HEK293 (cell line): ENCODE measurements at regions not wholly inside any gene's neighbourhood (a gene's known extent, or its start where the extent isn't known, plus 50 kb on each side); places are given as distances from the start of the nearest gene placed in this dataset.

Experiments
- CTCF ChIP-seq: fragments of 450-650 bp; formaldehyde crosslinking; IDR thresholded peaks from 2 replicates; pipeline ENCODE4 v1.5.1; 2016; ENCODE audit warnings: missing biosample characterization, missing genetic modification characterization
- PRDM4 ChIP-seq: fragments of 450-650 bp; formaldehyde crosslinking; IDR thresholded peaks from 2 replicates; pipeline ENCODE4 v1.5.1; 2017; ENCODE audit warnings: missing biosample characterization, missing genetic modification characterization
- SP2 ChIP-seq: fragments of 450-650 bp; formaldehyde crosslinking; IDR thresholded peaks from 2 replicates; pipeline ENCODE4 v1.5.1; 2016; ENCODE audit warnings: missing biosample characterization, missing genetic modification characterization
- ZBTB17 ChIP-seq: fragments of 450-650 bp; formaldehyde crosslinking; IDR thresholded peaks from 2 replicates; pipeline ENCODE4 v1.5.1; 2016; ENCODE audit warnings: missing biosample characterization, missing genetic modification characterization
- ZFHX2 ChIP-seq: fragments of 450-650 bp; formaldehyde crosslinking; conservative IDR thresholded peaks from 2 replicates; pipeline ENCODE4 v1.5.1; 2016; ENCODE audit warnings: missing biosample characterization, missing genetic modification characterization
- ZIC2 ChIP-seq: fragments of 450-650 bp; formaldehyde crosslinking; IDR thresholded peaks from 2 replicates; pipeline ENCODE4 v1.5.1; 2016; ENCODE audit warnings: missing biosample characterization, missing genetic modification characterization
- ZNF239 ChIP-seq: fragments of 450-650 bp; formaldehyde crosslinking; IDR thresholded peaks from 2 replicates; pipeline ENCODE4 v1.5.1; 2016; ENCODE audit warnings: missing biosample characterization, missing genetic modification characterization
- ZNF24 ChIP-seq: fragments of 450-650 bp; formaldehyde crosslinking; IDR thresholded peaks from 2 replicates; pipeline ENCODE4 v1.5.1; 2016; ENCODE audit warnings: missing biosample characterization, missing genetic modification characterization
- ZNF274 ChIP-seq, 2 experiments: fragments of 200-500 bp in 1 of 2; fragments of 450-650 bp in 1 of 2; sonication (Bioruptor generic) in 1 of 2; formaldehyde crosslinking in 1 of 2; IDR thresholded peaks; 2 replicates each; pipeline versions ENCODE4 v1.5.1 to v1.6.1; 2014 to 2016; ENCODE audit warnings: borderline replicate concordance in 1 of 2, inconsistent platforms in 1 of 2, low read length in 1 of 2, missing biosample characterization in 1 of 2, missing genetic modification characterization in 1 of 2
- ZNF350 ChIP-seq: fragments of 450-650 bp; formaldehyde crosslinking; IDR thresholded peaks from 2 replicates; pipeline ENCODE4 v1.5.0; 2017; ENCODE audit warnings: missing biosample characterization, mild to moderate bottlenecking, missing genetic modification characterization
- ZNF776 ChIP-seq: fragments of 450-650 bp; formaldehyde crosslinking; IDR thresholded peaks from 2 replicates; pipeline ENCODE4 v1.5.0; 2017; ENCODE audit warnings: missing biosample characterization, missing genetic modification characterization, borderline replicate concordance
- ZNF785 ChIP-seq: fragments of 450-650 bp; formaldehyde crosslinking; IDR thresholded peaks from 2 replicates; pipeline ENCODE4 v1.5.1; 2016; ENCODE audit warnings: missing biosample characterization, missing genetic modification characterization
- ZNF791 ChIP-seq: fragments of 450-650 bp; formaldehyde crosslinking; IDR thresholded peaks from 2 replicates; pipeline ENCODE4 v1.5.1; 2016; ENCODE audit warnings: missing biosample characterization, missing genetic modification characterization
- ZNF830 ChIP-seq: fragments of 450-650 bp; IDR thresholded peaks from 2 replicates; pipeline ENCODE4 v1.5.0; 2018; ENCODE audit warnings: missing biosample characterization, missing genetic modification characterization, low read depth, mild to moderate bottlenecking, moderate library complexity

DNA sequence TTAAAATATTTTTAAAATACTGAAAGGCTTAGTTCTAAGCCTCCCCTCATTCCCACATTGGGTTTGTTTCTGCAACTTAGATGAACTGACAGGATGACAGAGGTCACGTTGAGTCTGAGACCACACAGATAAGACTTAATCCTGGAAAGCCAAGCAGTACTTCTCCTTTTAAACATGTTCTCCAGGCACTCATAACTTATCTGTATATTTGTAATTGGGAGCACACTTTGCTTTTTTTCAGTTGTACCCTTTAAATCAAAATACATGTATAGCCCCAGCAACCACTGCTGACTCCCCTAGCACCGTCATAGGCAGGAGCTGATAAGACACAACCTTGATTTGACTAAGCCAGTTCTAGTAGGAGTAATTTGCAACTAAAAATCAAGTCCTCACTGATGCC, 394.8 kb downstream of the PID1 start:
- TF ChIP-seq CTCF (tag by site-specific recombination) (no peak), ZNF350 (tag by site-specific recombination) (no peak), ZBTB17 (no peak), ZNF785 (tag by site-specific recombination) (no peak), ZNF274 (IDR thresholded peaks at IDR 0.05; ENCODE audit: low read length) (no peak), ZNF274 (tag by site-specific recombination; IDR thresholded peaks at IDR 0.05; ENCODE audit: borderline replicate concordance) (no peak), SP2 (tag by site-specific recombination) (no peak), PRDM4 (tag by site-specific recombination) (no peak), ZFHX2 (tag by site-specific recombination) (no peak), ZNF791 (tag by site-specific recombination) (no peak), ZNF239 (tag by site-specific recombination) (no peak), ZNF776 (tag by site-specific recombination) (no peak), ZNF24 (tag by site-specific recombination) (no peak), ZNF830 (no peak), ZIC2 (tag by site-specific recombination) (no peak)
